ENCODE measurements at regions not wholly inside any gene's neighbourhood (a gene's known extent, or its start where the extent isn't known, plus 50 kb on each side); places are given as distances from the start of the nearest gene placed in this dataset.
A peak's percentile ranks its signal among the peaks of the same experiment; 100 is the strongest.

DNA sequence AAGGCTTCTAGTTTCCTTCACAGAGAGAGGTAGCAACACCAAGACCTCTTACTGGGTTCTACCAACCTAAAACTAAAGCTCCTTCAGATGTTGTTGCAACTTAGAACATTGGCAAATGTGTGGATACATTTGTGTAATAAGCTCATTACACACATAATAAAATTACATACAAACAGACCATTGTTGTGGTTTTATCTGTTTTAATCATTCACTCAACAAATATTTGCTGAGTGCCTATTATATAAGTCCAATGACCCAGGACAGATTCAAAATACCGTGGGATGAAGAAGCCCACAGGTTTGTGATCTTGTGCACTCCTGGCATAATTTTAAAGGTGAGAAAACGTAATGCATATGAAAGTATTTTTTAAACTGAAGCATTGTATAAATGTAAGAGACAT is 160.4 kb upstream of the NPVF start:
- H3K36me3 ChIP-seq (replicated peaks in 1 of 2; ENCODE audit: insufficient read depth in 1 of 2, low read depth in 2 of 2), result no peaks in the 10 kb centered on the region
- ATAC-seq, result no peak
- intact Hi-C loops (cut with DNase I), result loop anchor here (5.0 to 10.0 kb wide), 2 partner anchors 126 to 176 kb away; no protein-coding TSS in a partner anchor
- H3K9me3 ChIP-seq, result no peaks in the 10 kb centered on the region
- no peak overlapping the region for H3K4me3 ChIP-seq
- H3K27me3 ChIP-seq, result no peaks in the 10 kb centered on the region
- no peak for TF ChIP-seq POLR2A (IDR thresholded peaks at IDR 0.05)
- TF ChIP-seq, protein P1, sequence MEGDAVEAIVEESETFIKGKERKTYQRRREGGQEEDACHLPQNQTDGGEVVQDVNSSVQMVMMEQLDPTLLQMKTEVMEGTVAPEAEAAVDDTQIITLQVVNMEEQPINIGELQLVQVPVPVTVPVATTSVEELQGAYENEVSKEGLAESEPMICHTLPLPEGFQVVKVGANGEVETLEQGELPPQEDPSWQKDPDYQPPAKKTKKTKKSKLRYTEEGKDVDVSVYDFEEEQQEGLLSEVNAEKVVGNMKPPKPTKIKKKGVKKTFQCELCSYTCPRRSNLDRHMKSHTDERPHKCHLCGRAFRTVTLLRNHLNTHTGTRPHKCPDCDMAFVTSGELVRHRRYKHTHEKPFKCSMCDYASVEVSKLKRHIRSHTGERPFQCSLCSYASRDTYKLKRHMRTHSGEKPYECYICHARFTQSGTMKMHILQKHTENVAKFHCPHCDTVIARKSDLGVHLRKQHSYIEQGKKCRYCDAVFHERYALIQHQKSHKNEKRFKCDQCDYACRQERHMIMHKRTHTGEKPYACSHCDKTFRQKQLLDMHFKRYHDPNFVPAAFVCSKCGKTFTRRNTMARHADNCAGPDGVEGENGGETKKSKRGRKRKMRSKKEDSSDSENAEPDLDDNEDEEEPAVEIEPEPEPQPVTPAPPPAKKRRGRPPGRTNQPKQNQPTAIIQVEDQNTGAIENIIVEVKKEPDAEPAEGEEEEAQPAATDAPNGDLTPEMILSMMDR (IDR thresholded peaks at IDR 0.05), result no peak
- no peak for DNase-seq
- no peak overlapping the region for H3K27ac ChIP-seq
- peaks cover 57% of the 10 kb centered on the region for H3K4me1 ChIP-seq
- 11 to 25% methylated on average over 2 of the region's 2 CpGs for WGBS, 2 donors

- intact Hi-C loops (cut with DNase I), result loop anchor here (5.0 to 10.0 kb wide), 2 partner anchors 127 to 175 kb away; no protein-coding TSS in a partner anchor
- H3K36me3 ChIP-seq (replicated peaks in 1 of 2; ENCODE audit: insufficient read depth in 1 of 2, low read depth in 2 of 2), result no peaks in the 10 kb centered on the region
- no peak overlapping the region for H3K4me3 ChIP-seq
- TF ChIP-seq, protein P1 (IDR thresholded peaks at IDR 0.05), result peak; percentile 37 to 95 (median 79)
- no peak for TF ChIP-seq POLR2A (IDR thresholded peaks at IDR 0.05)
- H3K9me3 ChIP-seq, result no peaks in the 10 kb centered on the region
- peaks cover 48% of the 10 kb centered on the region for H3K4me1 ChIP-seq
- ATAC-seq, result peak; percentile 55
- WGBS, 2 donors, result 8 to 12% methylated on average over 8 of the region's 8 CpGs
- H3K27me3 ChIP-seq, result no peaks in the 10 kb centered on the region
- peak in 3 of 4 donors; percentile 19 to 60 (median 38) for DNase-seq
- no peak overlapping the region for H3K27ac ChIP-seq
Measured at GRCh38 chr7:25389489-25390106, 161.3 kb upstream of the NPVF start.

DNA sequence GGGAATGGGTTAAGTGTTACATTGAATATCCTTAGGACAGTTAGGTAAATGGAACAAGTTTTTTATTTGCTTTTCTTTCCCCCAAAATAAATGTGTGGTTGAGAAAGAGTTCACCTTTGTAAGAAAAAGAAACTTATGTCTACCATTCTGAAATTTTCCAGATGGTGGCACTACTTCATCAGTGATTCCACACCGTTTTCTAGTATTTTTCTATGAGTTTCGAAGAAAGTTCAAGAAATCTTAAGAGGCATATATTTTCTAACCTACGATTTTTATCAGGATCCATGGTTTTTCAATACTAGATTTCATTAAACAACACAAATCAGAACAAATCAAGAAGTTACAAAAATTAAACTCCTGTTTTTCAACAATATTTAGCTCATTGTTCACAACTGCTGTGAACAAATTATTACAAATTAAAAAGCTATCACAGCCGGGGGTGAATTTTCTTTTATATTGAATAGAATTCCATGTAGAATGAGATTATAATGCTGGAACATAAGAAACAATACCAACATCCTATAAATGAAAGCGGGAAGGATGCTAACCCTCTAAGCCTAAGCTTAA is 163.1 kb upstream of the NPVF start:
- WGBS, 2 donors, result 20 to 27% methylated on average over 5 of the region's 5 CpGs
- no peak overlapping the region for H3K27ac ChIP-seq

GRCh38 chr7:25391961-25392587 is 163.8 kb upstream of the NPVF start:
- no peak for DNase-seq
- WGBS, 2 donors, result 68% methylated on average over 7 of the region's 7 CpGs
- ATAC-seq, result no peak
- Histone ChIP-seq H3K4me3 (no peak overlapping the region), H3K27ac (no peak overlapping the region), H3K36me3 (replicated peaks in 1 of 2; ENCODE audit: insufficient read depth in 1 of 2, low read depth in 2 of 2) (no peaks in the 10 kb centered on the region), H3K27me3 (no peaks in the 10 kb centered on the region), H3K9me3 (no peaks in the 10 kb centered on the region), H3K4me1 (peaks cover 23% of the 10 kb centered on the region)
- TF ChIP-seq, protein P1 (IDR thresholded peaks at IDR 0.05), result no peak
- no peak for TF ChIP-seq POLR2A (IDR thresholded peaks at IDR 0.05)
- intact Hi-C loops (cut with DNase I), result no loop called here

More for the DNA sequence above, 163.1 kb upstream of the NPVF start:
- intact Hi-C loops (cut with DNase I), result no loop called here
- Histone ChIP-seq H3K4me3 (no peak overlapping the region), H3K4me1 (peaks cover 30% of the 10 kb centered on the region), H3K36me3 (replicated peaks in 1 of 2; ENCODE audit: insufficient read depth in 1 of 2, low read depth in 2 of 2) (no peaks in the 10 kb centered on the region), H3K9me3 (no peaks in the 10 kb centered on the region), H3K27me3 (no peaks in the 10 kb centered on the region)
- no peak for ATAC-seq
- no peak for TF ChIP-seq POLR2A (IDR thresholded peaks at IDR 0.05)
- TF ChIP-seq, protein P1 (IDR thresholded peaks at IDR 0.05), result peak in 6 of 7 experiments; percentile 22 to 56 (median 49)
- DNase-seq, result no peak
